ENCODE measurements at regions not wholly inside any gene's neighbourhood (a gene's known extent, or its start where the extent isn't known, plus 50 kb on each side); places are given as distances from the start of the nearest gene placed in this dataset.
"Not testable (repeated sequence)": the region's sequence is repeated elsewhere in the genome, so short reads cannot be mapped to it uniquely, and the experiment has no call there.

DNA sequence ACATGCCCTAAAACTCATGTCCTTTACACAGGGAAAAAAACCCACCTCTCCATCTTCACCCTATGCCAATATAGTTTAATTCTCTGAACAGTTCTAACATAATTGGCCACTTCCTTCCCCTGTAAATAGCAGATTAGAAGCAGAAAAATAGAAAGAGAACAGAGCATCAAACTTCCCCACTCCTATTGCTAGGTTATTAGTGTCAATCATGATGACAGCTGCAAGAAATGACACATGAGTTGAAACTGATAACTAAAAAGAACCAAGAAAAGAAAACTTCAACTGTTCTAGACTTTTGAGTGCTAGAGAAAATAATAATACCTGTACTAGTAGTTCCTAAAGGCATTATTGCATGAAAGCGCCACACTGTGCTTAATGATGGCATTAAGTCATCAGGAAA lies 284.5 kb upstream of the TRPC5 start:
- DNase-seq: no peak

GRCh38 chrX:112359906-112360305 lies 277.3 kb upstream of the TRPC5 start:
- no peak for DNase-seq

- DNase-seq: no peak
Measured at GRCh38 chrX:112355931-112356330, 273.4 kb upstream of the TRPC5 start.

DNA sequence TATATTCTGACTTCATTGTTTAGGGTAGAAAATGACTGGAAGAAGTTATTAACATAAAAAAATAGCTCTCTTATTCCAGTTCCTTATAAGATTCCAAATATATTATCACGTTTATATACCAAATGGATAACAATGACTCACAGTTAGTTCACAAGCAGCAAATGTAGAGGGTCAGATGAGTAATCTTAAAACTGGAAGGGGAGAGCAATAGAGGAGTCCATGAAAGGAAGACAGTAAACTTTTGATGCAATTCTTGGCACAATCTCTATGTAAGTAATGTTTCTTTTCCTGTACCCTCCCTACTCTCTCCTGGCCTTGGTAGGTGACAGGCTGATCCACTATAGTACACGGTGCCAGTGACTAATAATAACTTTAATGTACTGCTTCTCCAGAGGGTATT lies 259.0 kb upstream of the TRPC5 start:
- no peak for DNase-seq

- DNase-seq: no peak
Measured at GRCh38 chrX:112313201-112313600, 230.6 kb upstream of the TRPC5 start.

- no peak for DNase-seq
Measured at GRCh38 chrX:112306027-112306426, 223.5 kb upstream of the TRPC5 start.

DNA sequence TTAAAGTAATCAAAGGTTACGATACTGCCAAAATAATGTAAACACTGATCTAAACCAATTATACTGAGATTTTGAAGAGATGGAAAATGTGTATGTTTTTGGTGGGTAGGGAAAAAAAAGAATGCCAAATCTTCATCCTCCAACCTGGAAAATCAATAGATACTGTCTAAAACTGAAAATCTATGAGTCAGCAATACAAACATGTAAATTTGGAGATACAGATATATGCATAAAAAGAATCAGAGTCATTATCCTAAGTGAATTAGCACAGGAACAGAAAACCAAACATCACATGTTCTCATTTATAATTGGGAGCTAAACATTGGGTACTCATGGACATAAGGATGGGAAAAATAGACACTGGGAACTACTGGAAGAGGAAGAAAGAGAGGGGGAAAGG lies 197.4 kb upstream of the TRPC5 start:
- DNase-seq: no peak

DNA sequence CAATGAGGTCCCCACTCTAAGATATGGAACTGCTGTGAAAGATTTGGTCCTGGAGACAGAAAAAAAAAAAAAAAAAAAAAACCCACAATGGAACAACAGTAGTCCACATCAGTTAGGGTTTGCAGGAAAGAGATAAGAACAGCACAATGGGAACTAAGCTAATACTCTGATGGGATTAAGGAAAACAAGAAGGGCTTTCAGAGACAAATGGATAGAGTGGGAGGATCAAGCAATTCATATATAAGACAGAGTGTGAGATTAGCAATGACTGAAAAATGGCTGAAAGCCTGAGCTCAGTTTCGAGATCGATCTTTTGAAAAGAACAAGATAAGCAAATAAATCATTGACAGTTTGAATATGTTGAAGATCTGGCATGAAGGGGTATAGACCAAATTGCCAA lies 188.4 kb upstream of the TRPC5 start:
- no peak for DNase-seq

- no peak for DNase-seq
Measured at GRCh38 chrX:112266136-112266535, 183.6 kb upstream of the TRPC5 start.

DNA sequence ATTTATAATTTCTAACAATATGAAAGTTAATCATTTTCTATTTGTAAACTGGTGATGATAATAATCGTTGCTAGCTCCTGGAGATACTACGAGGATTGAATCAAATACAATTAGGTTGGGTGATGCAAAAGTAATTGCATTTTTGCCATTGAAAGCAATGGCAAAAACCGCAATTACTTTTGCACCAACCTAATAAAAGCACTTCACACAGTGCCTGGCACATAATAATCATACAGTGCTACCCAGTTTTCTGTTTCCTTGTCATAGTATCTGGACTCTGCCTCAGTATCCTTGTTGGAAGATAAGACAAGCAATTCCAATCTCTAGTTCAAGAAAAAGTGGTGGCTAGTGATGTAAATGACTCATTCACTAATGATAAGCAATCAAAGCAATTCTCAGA lies 176.8 kb upstream of the TRPC5 start:
- no peak for DNase-seq

GRCh38 chrX:112254896-112255295 lies 172.3 kb upstream of the TRPC5 start:
- DNase-seq: no peak

- no peak for DNase-seq
Measured at GRCh38 chrX:112247714-112248113, 165.1 kb upstream of the TRPC5 start.

- DNase-seq: peak; percentile 2
Measured at GRCh38 chrX:112235547-112235946, 153.0 kb upstream of the TRPC5 start.

GRCh38 chrX:112233164-112233563 lies 150.6 kb upstream of the TRPC5 start:
- DNase-seq: no peak

- not testable (repeated sequence) for DNase-seq
Measured at GRCh38 chrX:112226795-112227194, 144.2 kb upstream of the TRPC5 start.

DNA sequence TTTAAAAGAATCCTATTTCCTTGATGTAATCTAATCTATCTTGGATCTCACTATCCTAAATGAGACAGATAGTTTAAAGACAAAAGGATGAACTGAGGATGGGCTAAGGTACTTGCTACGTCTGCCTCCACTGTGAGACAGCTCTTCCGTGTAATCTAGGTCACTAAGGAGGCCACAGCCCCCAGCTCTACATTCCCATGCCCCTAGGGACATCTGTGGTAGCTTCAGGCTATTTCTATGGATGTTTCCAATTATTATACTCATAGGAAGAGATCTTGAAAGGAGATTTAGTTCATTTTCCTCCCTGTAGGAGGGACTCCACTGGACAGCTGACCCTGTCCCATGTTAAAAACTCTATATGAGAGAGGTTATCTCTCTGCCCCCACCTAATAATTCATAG lies 140.8 kb upstream of the TRPC5 start:
- DNase-seq: no peak

GRCh38 chrX:112218388-112218787 lies 135.8 kb upstream of the TRPC5 start:
- DNase-seq: no peak

DNA sequence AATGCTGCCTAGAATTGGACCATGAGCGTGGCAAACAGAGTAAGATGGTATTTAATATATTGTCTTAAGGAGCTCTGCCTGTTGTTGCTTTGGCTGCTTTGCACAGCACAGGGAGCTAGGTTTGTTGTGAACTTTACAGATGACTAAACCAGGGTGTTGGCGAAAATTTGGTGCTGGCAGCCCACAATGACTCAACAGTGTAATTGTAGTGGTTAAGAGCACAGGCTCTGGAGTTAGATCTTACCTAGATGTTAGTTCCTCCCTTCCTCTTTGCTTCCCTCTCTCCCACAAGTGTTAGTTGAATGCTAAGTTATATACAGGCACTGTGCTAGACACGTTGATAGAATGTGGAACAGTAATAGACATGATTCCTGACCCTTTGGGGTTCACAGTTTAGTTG lies 128.9 kb upstream of the TRPC5 start:
- DNase-seq: no peak

DNA sequence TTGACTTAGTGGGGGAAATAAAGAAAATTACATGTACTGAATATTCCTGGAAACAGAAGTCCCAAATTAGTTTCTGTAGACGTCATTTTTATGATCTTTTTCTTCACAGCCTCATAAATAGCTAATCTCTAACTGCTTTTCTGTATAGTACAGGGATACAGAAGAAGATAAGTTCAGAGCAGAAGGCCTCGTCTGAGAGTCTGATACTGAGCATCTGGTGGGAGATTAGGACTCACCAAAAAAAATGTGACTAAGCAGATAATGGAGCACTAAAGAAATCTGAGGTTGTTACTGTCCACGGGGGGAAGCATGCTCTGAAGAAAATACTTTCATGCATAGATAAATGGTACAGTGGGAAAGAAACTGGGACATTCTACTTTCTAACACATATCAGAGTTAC lies 115.3 kb upstream of the TRPC5 start:
- DNase-seq: no peak

GRCh38 chrX:112190646-112191045 lies 108.1 kb upstream of the TRPC5 start:
- DNase-seq: no peak

- DNase-seq: not testable (repeated sequence)
Measured at GRCh38 chrX:112181361-112181760, 98.8 kb upstream of the TRPC5 start.

- no peak for DNase-seq
Measured at GRCh38 chrX:112164420-112164819, 81.8 kb upstream of the TRPC5 start.

DNA sequence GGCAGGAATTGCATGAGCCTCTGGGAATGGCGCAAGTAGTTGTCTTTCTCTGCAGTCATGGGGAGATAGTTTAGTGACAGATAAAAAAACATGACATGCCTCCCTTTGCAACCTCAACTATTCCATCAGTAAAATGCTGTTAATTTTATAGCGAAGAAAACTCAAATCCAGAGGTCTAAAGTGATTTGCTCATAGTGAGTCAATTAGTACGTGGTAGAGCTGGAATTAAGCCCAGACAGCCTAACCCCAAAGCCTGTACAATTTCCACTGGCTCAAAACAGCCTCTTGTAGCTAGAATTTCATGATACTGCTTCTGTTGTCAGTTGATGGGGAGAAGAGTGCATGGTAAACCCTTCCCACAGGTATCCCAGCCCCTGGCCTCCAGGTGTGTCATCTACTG lies 81.3 kb upstream of the TRPC5 start:
- no peak for DNase-seq

GRCh38 chrX:112148397-112148796 lies 65.8 kb upstream of the TRPC5 start:
- DNase-seq: no peak

GRCh38 chrX:112147206-112147605 lies 64.6 kb upstream of the TRPC5 start:
- peak; percentile 35 for DNase-seq

- DNase-seq: no peak
Measured at GRCh38 chrX:112137276-112137675, 54.7 kb upstream of the TRPC5 start.
